Stimulated activated CD4-positive, alpha-beta T cell treated with anti-CD3 and anti-CD28 coated beads, Interleukin-4, amount 100 ng/mL, for 48 hours (primary cell): ENCODE measurements at regions not wholly inside any gene's neighbourhood (a gene's known extent, or its start where the extent isn't known, plus 50 kb on each side); places are given as distances from the start of the nearest gene placed in this dataset.

Experiments used
- DNase-seq, 2 donors: peaks; one replicate each; pipeline ENCODE4 v3.0.0-alpha.2; 2020; ENCODE audit warnings: low read depth in 2 of 2

- no peak for DNase-seq
These were observed 115.5 kb upstream of the HS3ST1 start for GRCh38 chr4:11544211-11544610.

GRCh38 chr4:11543706-11544105, 115.0 kb upstream of the HS3ST1 start:
- no peak for DNase-seq

GRCh38 chr4:11542952-11543351, 114.3 kb upstream of the HS3ST1 start:
- DNase-seq = no peak

- DNase-seq = no peak
These were observed 109.2 kb upstream of the HS3ST1 start for GRCh38 chr4:11537846-11538245.

GRCh38 chr4:11535333-11535732, 106.6 kb upstream of the HS3ST1 start:
- DNase-seq = no peak

GRCh38 chr4:11534623-11535302, 106.1 kb upstream of the HS3ST1 start:
- DNase-seq = no peak

GRCh38 chr4:11532138-11532537, 103.4 kb upstream of the HS3ST1 start:
- no peak for DNase-seq

GRCh38 chr4:11529625-11530201, 101.0 kb upstream of the HS3ST1 start:
- no peak for DNase-seq

GRCh38 chr4:11525085-11525484, 96.4 kb upstream of the HS3ST1 start:
- DNase-seq = no peak

GRCh38 chr4:11518754-11519153, 90.1 kb upstream of the HS3ST1 start:
- DNase-seq = no peak

- no peak for DNase-seq
These were observed 86.2 kb upstream of the HS3ST1 start for GRCh38 chr4:11514779-11515419.

- DNase-seq = no peak
These were observed 85.3 kb upstream of the HS3ST1 start for GRCh38 chr4:11514003-11514402.

- DNase-seq = no peak
These were observed 84.2 kb upstream of the HS3ST1 start for GRCh38 chr4:11512871-11513270.

GRCh38 chr4:11511321-11511720, 82.6 kb upstream of the HS3ST1 start:
- DNase-seq = no peak

- no peak for DNase-seq
These were observed 79.2 kb upstream of the HS3ST1 start for GRCh38 chr4:11507920-11508319.

GRCh38 chr4:11506194-11506593, 77.5 kb upstream of the HS3ST1 start:
- no peak for DNase-seq

- DNase-seq = peak; percentile 2 to 3
These were observed 76.7 kb upstream of the HS3ST1 start for GRCh38 chr4:11505221-11505971.

GRCh38 chr4:11503166-11503565, 74.5 kb upstream of the HS3ST1 start:
- no peak for DNase-seq

- no peak for DNase-seq
These were observed 69.3 kb upstream of the HS3ST1 start for GRCh38 chr4:11497972-11498371.

GRCh38 chr4:11497212-11497806, 68.6 kb upstream of the HS3ST1 start:
- DNase-seq = no peak

GRCh38 chr4:11496351-11496829, 67.7 kb upstream of the HS3ST1 start:
- DNase-seq = no peak

GRCh38 chr4:11495818-11496217, 67.1 kb upstream of the HS3ST1 start:
- no peak for DNase-seq
